Calu3 (cell line): ENCODE measurements at regions not wholly inside any gene's neighbourhood (a gene's known extent, or its start where the extent isn't known, plus 50 kb on each side); places are given as distances from the start of the nearest gene placed in this dataset.

Experiments used
- BruUV-seq: library from RNA; stranded (reverse); fragments of 400-500 nt; replicated peaks from 2 replicates; lab custom pipeline; 2021; lab: Mats Ljungman, UMichigan
- CTCF ChIA-PET: fragments of 300-600 bp; sonication (Branson Sonifier 250); formaldehyde crosslinking; loops from one replicate; lab custom pipeline; 2022; ENCODE audit warnings: antibody characterized with exemption; lab: Charles Lee
- DNase-seq: peaks from one replicate; pipeline ENCODE4 v3.0.0; 2022
- H3K27ac Mint-ChIP-seq: one replicate; pipeline ENCODE4 v1.8.0; 2022; ENCODE audit warnings: mixed read lengths; ENCODE audit not compliant: unreplicated experiment
- H3K27me3 Mint-ChIP-seq: one replicate; pipeline ENCODE4 v1.8.0; 2022; ENCODE audit warnings: mixed read lengths; ENCODE audit not compliant: unreplicated experiment
- H3K36me3 Mint-ChIP-seq: one replicate; pipeline ENCODE4 v1.8.0; 2022; ENCODE audit warnings: mild to moderate bottlenecking, moderate library complexity, mixed read lengths; ENCODE audit not compliant: insufficient read depth, unreplicated experiment
- H3K4me1 Mint-ChIP-seq: one replicate; pipeline ENCODE4 v1.8.0; 2022; ENCODE audit warnings: mild to moderate bottlenecking, low read depth, mixed read lengths; ENCODE audit not compliant: unreplicated experiment
- H3K4me3 Mint-ChIP-seq: one replicate; pipeline ENCODE4 v1.8.0; 2022; ENCODE audit warnings: mild to moderate bottlenecking, low read depth, moderate library complexity, mixed read lengths; ENCODE audit not compliant: unreplicated experiment
- H3K9me3 Mint-ChIP-seq: one replicate; pipeline ENCODE4 v1.8.0; 2022; ENCODE audit warnings: low read depth, mixed read lengths; ENCODE audit not compliant: unreplicated experiment
- CTCF ChIP-seq: fragments of 200-600 bp; IDR thresholded peaks from one replicate; pipeline ENCODE4 v1.8.0; 2022; ENCODE audit warnings: antibody characterized with exemption; ENCODE audit not compliant: unreplicated experiment
- intact Hi-C: fragments of 100-400 bp; cut with micrococcal nuclease; formaldehyde crosslinking; loops from one replicate; pipeline ENCODE4 v1.10.0; 2022; ENCODE audit not compliant: unreplicated experiment

GRCh38 chr4:45072981-45073380 is 346.6 kb upstream of the GNPDA2 start:
- Mint-ChIP-seq H3K9me3 (peaks cover 6% of the 10 kb centered on the region), H3K27ac (no peak overlapping the region), H3K36me3 (no peaks in the 10 kb centered on the region), H3K27me3 (no peaks in the 10 kb centered on the region), H3K4me3 (no peak overlapping the region), H3K4me1 (no peaks in the 10 kb centered on the region)
- DNase-seq, result no peak
- TF ChIP-seq CTCF, result no peak
- CTCF ChIA-PET, result no interaction called here
- intact Hi-C loops, result no loop called here
- BruUV-seq, result no TSS peak

- no peak for DNase-seq
- no peaks in the 10 kb centered on the region for H3K27me3 Mint-ChIP-seq
- H3K9me3 Mint-ChIP-seq, result peaks cover 8% of the 10 kb centered on the region
- H3K36me3 Mint-ChIP-seq, result no peaks in the 10 kb centered on the region
- no peak overlapping the region for H3K4me3 Mint-ChIP-seq
- intact Hi-C loops, result no loop called here
- no peaks in the 10 kb centered on the region for H3K4me1 Mint-ChIP-seq
- no peak for TF ChIP-seq CTCF
- CTCF ChIA-PET, result no interaction called here
- no TSS peak for BruUV-seq
- no peak overlapping the region for H3K27ac Mint-ChIP-seq
These were observed 338.4 kb upstream of the GNPDA2 start for GRCh38 chr4:45064741-45065140.

DNA sequence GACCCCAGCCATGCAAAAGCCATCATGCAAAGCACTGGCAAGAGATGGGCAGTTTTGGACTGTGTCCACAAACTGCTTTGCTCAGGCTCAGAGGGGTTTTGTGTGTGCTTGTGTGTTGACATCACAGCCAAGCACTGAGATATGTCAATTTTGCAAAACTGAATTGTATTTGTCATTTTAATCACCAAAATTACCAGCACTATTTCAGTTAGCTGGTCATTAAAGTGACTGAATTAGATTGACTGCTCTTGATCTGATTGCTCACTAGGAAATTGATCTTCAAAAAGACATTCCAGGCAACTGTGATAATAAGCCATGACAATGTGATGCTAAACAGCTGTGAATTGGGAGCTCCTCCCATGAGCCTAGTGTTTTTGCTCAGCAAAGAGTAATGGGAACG is 337.3 kb upstream of the GNPDA2 start:
- Mint-ChIP-seq H3K27ac (no peak overlapping the region), H3K36me3 (no peaks in the 10 kb centered on the region), H3K4me1 (no peaks in the 10 kb centered on the region), H3K27me3 (no peaks in the 10 kb centered on the region), H3K4me3 (no peak overlapping the region), H3K9me3 (peaks cover 4% of the 10 kb centered on the region)
- no peak for DNase-seq
- BruUV-seq, result no TSS peak
- intact Hi-C loops, result no loop called here
- no peak for TF ChIP-seq CTCF
- CTCF ChIA-PET, result no interaction called here

DNA sequence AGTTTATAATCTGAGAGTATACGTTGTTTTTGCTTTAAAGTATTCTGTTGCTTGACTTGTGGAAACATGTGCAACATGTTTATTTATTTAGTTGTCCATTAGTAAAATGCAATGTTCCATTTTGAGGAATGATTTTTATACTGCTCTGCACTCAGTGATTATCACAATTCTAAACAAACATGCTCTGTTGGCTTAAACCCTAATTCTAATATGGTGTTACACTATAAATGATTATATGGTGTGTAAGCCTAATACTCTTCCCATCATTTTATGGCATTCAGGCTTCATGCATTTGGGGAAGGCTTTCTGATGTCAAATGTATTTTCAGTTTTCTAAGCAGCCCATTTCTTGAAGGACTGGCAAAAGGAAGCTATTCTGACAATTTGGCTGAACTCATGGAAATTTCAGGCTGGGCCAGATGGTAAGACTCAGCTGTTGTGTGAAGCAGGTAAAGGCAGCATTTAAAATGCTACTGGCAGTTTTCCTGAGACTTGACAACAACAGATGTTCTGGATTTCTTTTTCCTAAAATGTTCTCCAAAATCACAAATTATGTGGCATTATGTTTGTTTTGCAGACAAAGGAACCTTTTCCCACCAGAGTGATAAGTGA is 336.7 kb upstream of the GNPDA2 start:
- H3K4me3 Mint-ChIP-seq, result no peak overlapping the region
- intact Hi-C loops, result no loop called here
- H3K36me3 Mint-ChIP-seq, result no peaks in the 10 kb centered on the region
- CTCF ChIA-PET, result no interaction called here
- TF ChIP-seq CTCF, result no peak
- BruUV-seq, result no TSS peak
- no peak overlapping the region for H3K27ac Mint-ChIP-seq
- no peaks in the 10 kb centered on the region for H3K27me3 Mint-ChIP-seq
- peaks cover 2% of the 10 kb centered on the region for H3K9me3 Mint-ChIP-seq
- H3K4me1 Mint-ChIP-seq, result no peaks in the 10 kb centered on the region
- DNase-seq, result no peak
